ENCODE measurements at regions not wholly inside any gene's neighbourhood (a gene's known extent, or its start where the extent isn't known, plus 50 kb on each side); places are given as distances from the start of the nearest gene placed in this dataset.

- TF ChIP-seq EP300 (IDR thresholded peaks at IDR 0.05; ENCODE audit: low read length) (no peak), RAD21 (CRISPR knock-in tag; conservative IDR thresholded peaks at IDR 0.05 in 1 of 2, IDR thresholded peaks at IDR 0.05 in 1 of 2) (no peak), ETV6 (IDR thresholded peaks at IDR 0.05; ENCODE audit: borderline replicate concordance in 1 of 2, low read depth in 2 of 2, low read length in 1 of 2) (no peak), ETV6 (CRISPR knock-in tag; IDR thresholded peaks at IDR 0.05; ENCODE audit: borderline replicate concordance) (no peak), RFX7 (CRISPR knock-in tag; IDR thresholded peaks at IDR 0.05) (no peak), PRMT5 (CRISPR knock-in tag; IDR thresholded peaks at IDR 0.05) (no peak), DPF2 (IDR thresholded peaks at IDR 0.05) (no peak), RFX1 (IDR thresholded peaks at IDR 0.05) (no peak), FOSL1 (tag; conservative IDR thresholded peaks at IDR 0.05) (no peak), MTA3 (IDR thresholded peaks at IDR 0.05; ENCODE audit: borderline replicate concordance) (no peak), ZNF436 (CRISPR knock-in tag; IDR thresholded peaks at IDR 0.05) (no peak), CTCF (IDR thresholded peaks at IDR 0.05 in 2 of 3, conservative IDR thresholded peaks at IDR 0.05 in 1 of 3; ENCODE audit: insufficient read depth in 2 of 3, low read depth in 1 of 3, low read length in 3 of 3) (no peak), SREBF2 (CRISPR knock-in tag; IDR thresholded peaks at IDR 0.05) (no peak), NBN (IDR thresholded peaks at IDR 0.05; ENCODE audit: low read depth) (no peak), GABPA (tag; conservative IDR thresholded peaks at IDR 0.05; ENCODE audit: low read depth) (no peak)
Measured at GRCh38 chr11:39806652-39807051, 1652.8 kb downstream of the LRRC4C start.
